SK-N-SH (cell line): ENCODE measurements at regions not wholly inside any gene's neighbourhood (a gene's known extent, or its start where the extent isn't known, plus 50 kb on each side); places are given as distances from the start of the nearest gene placed in this dataset.

ENCODE experiments used
- CTCF ChIA-PET: fragments of 300-600, 350-600 bp; formaldehyde crosslinking; extraction: SDS; loops from one replicate; lab custom pipeline; 2021; lab: Yijun Ruan, JAX
- POLR2A ChIA-PET: fragments of 350-600 bp; sonication (Branson Sonifier 250); formaldehyde crosslinking; extraction: SDS; loops from one replicate; lab custom pipeline; 2020; ENCODE audit warnings: antibody characterized with exemption, inconsistent platforms; lab: Yijun Ruan, JAX
- DNase-seq: peaks from one replicate; pipeline ENCODE4 v3.0.0; 2012
- H2AFZ ChIP-seq: fragments of 200-600 bp; sonication (generic); 2 replicates; pipeline ENCODE4 v1.8.1; 2016; ENCODE audit warnings: antibody characterized with exemption, mild to moderate bottlenecking, low read depth
- H3F3A ChIP-seq: fragments of 200-600 bp; sonication (generic); replicated peaks from 2 replicates; pipeline ENCODE3; 2016; ENCODE audit warnings: antibody characterized with exemption, mild to moderate bottlenecking; ENCODE audit not compliant: insufficient read depth
- H3K27ac ChIP-seq, 2 experiments: fragments of 200-500 bp in 1 of 2; fragments of 200-600 bp in 1 of 2; sonication (Bioruptor generic) in 1 of 2; sonication (generic), shearing (Covaris generic) in 1 of 2; 2 replicates each; pipeline versions ENCODE4 v1.5.1 to v1.6.1; 2014 to 2016; ENCODE audit warnings: low read depth in 2 of 2, inconsistent platforms in 1 of 2, low read length in 1 of 2, mild to moderate bottlenecking in 1 of 2, mixed read lengths in 1 of 2
- H3K27me3 ChIP-seq: fragments of 200-600 bp; sonication (generic), shearing (Covaris generic); 2 replicates; pipeline ENCODE4 v1.6.1; 2016; ENCODE audit warnings: mixed run types; ENCODE audit not compliant: insufficient read depth
- H3K36me3 ChIP-seq, 2 experiments: fragments of 200-500 bp in 1 of 2; fragments of 200-600 bp in 1 of 2; sonication (Bioruptor generic) in 1 of 2; sonication (generic) in 1 of 2; replicated peaks in 1 of 2; 2 replicates each; pipeline versions ENCODE3 to v1.5.1; 2014 to 2016; ENCODE audit warnings: low read length in 1 of 2, mild to moderate bottlenecking in 1 of 2; ENCODE audit not compliant: insufficient read depth in 2 of 2, control insufficient read depth in 1 of 2
- H3K4me1 ChIP-seq, 2 experiments: fragments of 200-500 bp in 1 of 2; fragments of 200-600 bp in 1 of 2; sonication (Bioruptor generic) in 1 of 2; sonication (generic), shearing (Covaris generic) in 1 of 2; 2 replicates each; pipeline versions ENCODE4 v1.5.1 to v1.6.1; 2014 to 2016; ENCODE audit warnings: low read depth in 1 of 2, low read length in 1 of 2, mixed run types in 1 of 2; ENCODE audit not compliant: insufficient read depth in 2 of 2, control insufficient read depth in 1 of 2
- H3K4me2 ChIP-seq: fragments of 200-600 bp; sonication (generic), shearing (Covaris generic); 2 replicates; pipeline ENCODE4 v1.6.1; 2017; ENCODE audit warnings: mixed run types
- H3K4me3 ChIP-seq, 2 experiments: fragments of 200-500 bp in 1 of 2; fragments of 200-600 bp in 1 of 2; sonication (Bioruptor generic) in 1 of 2; sonication (generic), shearing (Covaris generic) in 1 of 2; 2 replicates each; pipeline versions ENCODE4 v1.5.1 to v1.8.1; 2014 to 2016; ENCODE audit warnings: low read depth in 2 of 2, inconsistent platforms in 1 of 2, low read length in 1 of 2, mild to moderate bottlenecking in 1 of 2, mixed read lengths in 1 of 2, moderate library complexity in 1 of 2
- H3K79me2 ChIP-seq: fragments of 200-600 bp; sonication (generic); 2 replicates; pipeline ENCODE4 v1.8.1; 2017; ENCODE audit warnings: mild to moderate bottlenecking; ENCODE audit not compliant: insufficient read depth
- H3K9ac ChIP-seq: fragments of 200-600 bp; sonication (generic); 2 replicates; pipeline ENCODE4 v1.6.1; 2017; ENCODE audit warnings: mixed run types
- H3K9me2 ChIP-seq: fragments of 200-600 bp; sonication (generic); 2 replicates; pipeline ENCODE4 v1.6.1; 2017; ENCODE audit warnings: mixed run types
- H3K9me3 ChIP-seq: fragments of 200-600 bp; sonication (generic); 2 replicates; pipeline ENCODE4 v1.6.1; 2017; ENCODE audit warnings: mixed run types, mild to moderate bottlenecking, moderate library complexity
- H4K20me1 ChIP-seq: fragments of 200-600 bp; sonication (generic); 2 replicates; pipeline ENCODE4 v1.6.1; 2017; ENCODE audit warnings: mild to moderate bottlenecking, mixed run types; ENCODE audit not compliant: insufficient read depth
- CTCF ChIP-seq: fragments of 200-600 bp; sonication (generic); IDR thresholded peaks from 2 replicates; pipeline ENCODE4 v1.6.1; 2017; ENCODE audit warnings: antibody characterized with exemption, mild to moderate bottlenecking, moderate library complexity
- ELF1 ChIP-seq: IDR thresholded peaks from 2 replicates; pipeline ENCODE4 v1.4.0; 2012
- FOXJ3 ChIP-seq: sonication (generic); formaldehyde crosslinking; IDR thresholded peaks from 2 replicates; pipeline ENCODE4 v1.5.1; 2020; ENCODE audit warnings: mild to moderate bottlenecking, missing genetic modification reagents
- FOXM1 ChIP-seq: IDR thresholded peaks from 2 replicates; pipeline ENCODE4 v1.4.0; 2012; ENCODE audit warnings: low read depth, mild to moderate bottlenecking
- GABPA ChIP-seq: IDR thresholded peaks from 2 replicates; pipeline ENCODE4 v1.4.0; 2012; ENCODE audit warnings: low read depth, mild to moderate bottlenecking
- GATA2 ChIP-seq: sonication (generic); formaldehyde crosslinking; IDR thresholded peaks from 2 replicates; pipeline ENCODE4 v1.5.0; 2020; ENCODE audit warnings: mild to moderate bottlenecking, missing genetic modification reagents
- JUND ChIP-seq: IDR thresholded peaks from 2 replicates; pipeline ENCODE4 v1.4.0; 2012
- PBX3 ChIP-seq: IDR thresholded peaks from 2 replicates; pipeline ENCODE4; 2012
- POLR2AphosphoS5 ChIP-seq: IDR thresholded peaks from 2 replicates; pipeline ENCODE4 v1.6.1; 2012; ENCODE audit warnings: low read depth, low read length
- RAD21 ChIP-seq: IDR thresholded peaks from 2 replicates; pipeline ENCODE4 v1.6.1; 2012; ENCODE audit warnings: mild to moderate bottlenecking, low read length
- REST ChIP-seq: IDR thresholded peaks from 2 replicates; pipeline ENCODE4 v1.6.1; 2012; ENCODE audit warnings: mild to moderate bottlenecking, low read depth, low read length, moderate library complexity
- RFX5 ChIP-seq: IDR thresholded peaks from 2 replicates; pipeline ENCODE4 v1.6.1; 2012; ENCODE audit warnings: mild to moderate bottlenecking, improper control_type of control experiment, low read length
- RXRA ChIP-seq: IDR thresholded peaks from 2 replicates; pipeline ENCODE4 v1.4.0; 2012; ENCODE audit warnings: low read depth, mild to moderate bottlenecking, borderline replicate concordance
- SIN3A ChIP-seq: IDR thresholded peaks from 2 replicates; pipeline ENCODE4 v1.6.1; 2012; ENCODE audit warnings: low read depth, mild to moderate bottlenecking, low read length, moderate library complexity, borderline replicate concordance
- SMC3 ChIP-seq: IDR thresholded peaks from 2 replicates; pipeline ENCODE4 v1.6.1; 2012; ENCODE audit warnings: low read depth, low read length, improper control_type of control experiment
- TAF1 ChIP-seq: IDR thresholded peaks from 2 replicates; pipeline ENCODE4 v1.6.1; 2012; ENCODE audit warnings: low read depth, mild to moderate bottlenecking, low read length, moderate library complexity, borderline replicate concordance
- TEAD4 ChIP-seq: IDR thresholded peaks from 2 replicates; pipeline ENCODE4 v1.4.0; 2012; ENCODE audit warnings: mild to moderate bottlenecking, borderline replicate concordance; ENCODE audit not compliant: insufficient read depth
- YY1 ChIP-seq: IDR thresholded peaks from 2 replicates; pipeline ENCODE4 v1.4.0; 2012; ENCODE audit warnings: low read depth, mild to moderate bottlenecking
- whole genome bisulfite sequencing: methylation state at CpG from one replicate; pipeline ENCODE4 v1.1.6; 2017; ENCODE audit warnings: low lambda C conversion rate; 5-methylcytosine and 5-hydroxymethylcytosine counted together
- TF ChIP-seq, protein P1 (sequence below): IDR thresholded peaks from 2 replicates; pipeline ENCODE4 v1.4.0; 2012; ENCODE audit warnings: low read depth
- TF ChIP-seq, protein P2 (sequence below): fragments of 150-350 bp; IDR thresholded peaks from 2 replicates; pipeline ENCODE4 v1.6.1; 2017; ENCODE audit warnings: antibody characterized with exemption, low read length, low read depth, borderline replicate concordance

GRCh38 chr13:73873940-73874830 is 260.0 kb downstream of the KLF12 start:
- Histone ChIP-seq H3K36me3 (peaks cover 0 to 12% of the 10 kb centered on the region in 2 experiments), H3K9me2 (no peaks in the 10 kb centered on the region), H3K4me3 (no peak overlapping the region), H3K9me3 (peaks cover 6% of the 10 kb centered on the region; the same call in 1 of the 2 replicates), H3K27ac (no peak overlapping the region), H3F3A (peaks cover 13% of the 10 kb centered on the region), H4K20me1 (no peaks in the 10 kb centered on the region), H3K27me3 (no peaks in the 10 kb centered on the region), H3K9ac (no peak overlapping the region), H3K79me2 (no peaks in the 10 kb centered on the region)
- CTCF ChIA-PET, result interaction anchor here (1.2 to 2.3 kb wide), 2 partner anchors 379 to 413 kb away, joined by 3 to 7 read pairs; no protein-coding TSS in a partner anchor
- DNase-seq, result no peak
- TF ChIP-seq, protein P1, sequence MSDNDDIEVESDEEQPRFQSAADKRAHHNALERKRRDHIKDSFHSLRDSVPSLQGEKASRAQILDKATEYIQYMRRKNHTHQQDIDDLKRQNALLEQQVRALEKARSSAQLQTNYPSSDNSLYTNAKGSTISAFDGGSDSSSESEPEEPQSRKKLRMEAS, result no peak
- TF ChIP-seq PBX3 (no peak), RFX5 (no peak), POLR2AphosphoS5 (no peak), FOXM1 (no peak), JUND (no peak), FOXJ3 (CRISPR knock-in tag) (no peak), RXRA (no peak), YY1 (no peak), ELF1 (no peak), GATA2 (no peak), TAF1 (no peak), SIN3A (no peak), GABPA (no peak), RAD21 (no peak), CTCF (no peak), SMC3 (no peak), REST (no peak), TEAD4 (no peak)
- TF ChIP-seq, protein P2, sequence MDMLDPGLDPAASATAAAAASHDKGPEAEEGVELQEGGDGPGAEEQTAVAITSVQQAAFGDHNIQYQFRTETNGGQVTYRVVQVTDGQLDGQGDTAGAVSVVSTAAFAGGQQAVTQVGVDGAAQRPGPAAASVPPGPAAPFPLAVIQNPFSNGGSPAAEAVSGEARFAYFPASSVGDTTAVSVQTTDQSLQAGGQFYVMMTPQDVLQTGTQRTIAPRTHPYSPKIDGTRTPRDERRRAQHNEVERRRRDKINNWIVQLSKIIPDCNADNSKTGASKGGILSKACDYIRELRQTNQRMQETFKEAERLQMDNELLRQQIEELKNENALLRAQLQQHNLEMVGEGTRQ, result no peak
- TF ChIP-seq, all 33 proteins: peak for 0
- Histone ChIP-seq H3K4me1 (0 out of 4 replicates have a peak, but pooled peaks cover 0 to 13% of the 10 kb centered on the region in 2 experiments), H2AFZ (no peak overlapping the region), H3K4me2 (no peak overlapping the region)
- WGBS, result 88% methylated on average over 5 of the region's 5 CpGs
- POLR2A ChIA-PET, result no interaction called here
